GM13976 (cell line): ENCODE measurements at regions not wholly inside any gene's neighbourhood (a gene's known extent, or its start where the extent isn't known, plus 50 kb on each side); places are given as distances from the start of the nearest gene placed in this dataset.

Experiments
- DNase-seq: peaks from one replicate; pipeline ENCODE4 v3.0.0; 2012; ENCODE audit warnings: low spot score
- CTCF ChIP-seq: IDR thresholded peaks from 2 replicates; pipeline ENCODE4 v1.5.1; 2012; ENCODE audit warnings: borderline replicate concordance, mild to moderate bottlenecking; ENCODE audit not compliant: insufficient read depth; ENCODE audit errors: extremely low read depth, missing control alignments, control extremely low read depth
- in situ Hi-C: fragments of 300-500 bp; cut with MboI; formaldehyde crosslinking; loops from one replicate; pipeline ENCODE4 v1.12.0; 2022; ENCODE audit warnings: low sequenced_read_pairs, mixed read lengths, inconsistent platforms; ENCODE audit not compliant: unreplicated experiment

- no peak for DNase-seq
- in situ Hi-C loops = no loop called here
- TF ChIP-seq CTCF = no peak
These were observed 247.5 kb upstream of the GMDS start for GRCh38 chr6:2492686-2493523.

GRCh38 chr6:2491137-2491536, 245.7 kb upstream of the GMDS start:
- DNase-seq = no peak

GRCh38 chr6:2488578-2488977, 243.2 kb upstream of the GMDS start:
- DNase-seq = no peak
- no peak for TF ChIP-seq CTCF
- in situ Hi-C loops = no loop called here

More at GRCh38 chr6:2491137-2491536, 245.7 kb upstream of the GMDS start:
- no peak for TF ChIP-seq CTCF
- in situ Hi-C loops = no loop called here

- DNase-seq = no peak
- in situ Hi-C loops = no loop called here
- no peak for TF ChIP-seq CTCF
These were observed 239.7 kb upstream of the GMDS start for GRCh38 chr6:2485116-2485515.

GRCh38 chr6:2482773-2483172, 237.4 kb upstream of the GMDS start:
- in situ Hi-C loops = no loop called here
- no peak for DNase-seq
- no peak for TF ChIP-seq CTCF

- in situ Hi-C loops = no loop called here
- TF ChIP-seq CTCF = no peak
- DNase-seq = no peak
These were observed 235.9 kb upstream of the GMDS start for GRCh38 chr6:2481307-2481706.
